Gastroesophageal sphincter (tissue), 4 donors: ENCODE measurements at regions not wholly inside any gene's neighbourhood (a gene's known extent, or its start where the extent isn't known, plus 50 kb on each side); places are given as distances from the start of the nearest gene placed in this dataset.
"Not testable (repeated sequence)": the region's sequence is repeated elsewhere in the genome, so short reads cannot be mapped to it uniquely, and the experiment has no call there.

ENCODE experiments used
- ATAC-seq: fragments of 150-250 bp; one replicate; pipeline ENCODE4 v1.9.1; 2016; ENCODE audit warnings: mild to moderate bottlenecking, moderate library complexity
- H3K27ac ChIP-seq, 4 donors: fragments of 200-600 bp; sonication (generic) in 3 of 4; 1 replicate in 3 of 4; 2 replicates in 1 of 4; pipeline ENCODE4 v1.5.1; 2016 to 2019
- H3K27me3 ChIP-seq: fragments of 200-600 bp; sonication (generic); one replicate; pipeline ENCODE4 v1.5.1; 2019
- H3K36me3 ChIP-seq, 2 donors: fragments of 200-600 bp; sonication (generic); one replicate each; pipeline ENCODE4 v1.5.1; 2019; ENCODE audit warnings: control low read depth in 1 of 2
- H3K4me1 ChIP-seq, 3 donors: fragments of 200-600 bp; sonication (generic); 1 replicate in 2 of 3; 2 replicates in 1 of 3; pipeline ENCODE4 v1.5.1; 2016 to 2019; ENCODE audit warnings: control low read depth in 2 of 3
- H3K4me3 ChIP-seq, 2 donors: fragments of 200-600 bp; sonication (generic); one replicate each; pipeline ENCODE4 v1.5.1; 2019; ENCODE audit warnings: mild to moderate bottlenecking in 1 of 2, moderate library complexity in 1 of 2
- H3K9me3 ChIP-seq, 3 donors: fragments of 200-600 bp; sonication (generic); one replicate each; pipeline ENCODE4 v1.5.1; 2017 to 2019; ENCODE audit warnings: control low read depth in 2 of 3
- CTCF ChIP-seq, 4 experiments: fragments of 200-600 bp in 2 of 4; fragments of 450-650 bp in 2 of 4; sonication (generic) in 1 of 4; IDR thresholded peaks; one replicate each; pipeline ENCODE4 v1.5.1; 2017 to 2019; ENCODE audit warnings: antibody characterized with exemption in 4 of 4, mild to moderate bottlenecking in 2 of 4, moderate library complexity in 2 of 4
- EP300 ChIP-seq: sonication (generic); formaldehyde crosslinking; IDR thresholded peaks from one replicate; pipeline ENCODE4 v1.6.1; 2017; ENCODE audit warnings: antibody characterized with exemption, mild to moderate bottlenecking
- POLR2A ChIP-seq, 2 donors: fragments of 450-650 bp; IDR thresholded peaks; one replicate each; pipeline ENCODE4 v1.6.1; 2017; ENCODE audit warnings: antibody characterized with exemption in 2 of 2, mild to moderate bottlenecking in 2 of 2, moderate library complexity in 1 of 2
- POLR2AphosphoS5 ChIP-seq: sonication (generic); formaldehyde crosslinking; IDR thresholded peaks from one replicate; pipeline ENCODE4 v1.6.1; 2017; ENCODE audit warnings: antibody characterized with exemption
- WGBS, 2 donors: methylation state at CpG; one replicate each; pipeline ENCODE4 v1.1.5; 2018; ENCODE audit warnings: low coverage in 1 of 2; 5-methylcytosine and 5-hydroxymethylcytosine counted together

DNA sequence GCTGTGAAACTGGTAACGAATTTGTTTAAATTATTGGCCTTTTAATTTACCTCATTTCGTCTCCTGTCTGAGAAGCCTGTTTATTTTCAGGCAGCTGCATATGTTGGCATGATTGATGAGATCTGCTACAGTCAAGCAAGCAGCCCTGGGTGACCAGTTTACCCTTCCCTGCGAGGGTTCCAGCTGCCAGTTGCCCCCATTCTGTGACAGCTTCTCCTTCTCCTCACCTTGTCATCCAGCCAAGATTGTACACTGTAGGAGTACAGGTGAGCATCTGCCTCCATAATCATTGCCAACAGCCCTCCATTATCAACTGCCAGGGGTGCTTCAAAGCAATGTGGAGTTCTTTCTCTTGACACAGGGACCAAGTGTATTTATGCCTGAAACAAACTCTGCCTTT, 1979.9 kb upstream of the PRR20A start:
- Histone ChIP-seq H3K9me3 (peaks cover 0 to 12% (median 0%) of the 10 kb centered on the region in 3 donors), H3K36me3 (no peaks in the 10 kb centered on the region), H3K27ac (no peak overlapping the region), H3K4me3 (no peak overlapping the region), H3K27me3 (no peaks in the 10 kb centered on the region), H3K4me1 (no peaks in the 10 kb centered on the region)
- TF ChIP-seq EP300 (no peak), POLR2AphosphoS5 (no peak), POLR2A (IDR thresholded peaks at IDR 0.05) (no peak), CTCF (IDR thresholded peaks at IDR 0.05) (no peak)
- WGBS, 2 donors = 11 to 43% methylated on average over 3 of the region's 3 CpGs
- ATAC-seq = no peak

GRCh38 chr13:55178582-55178981, 1962.1 kb upstream of the PRR20A start:
- H3K4me1 ChIP-seq, H3K27ac ChIP-seq, H3K27me3 ChIP-seq, H3K4me3 ChIP-seq, H3K36me3 ChIP-seq, H3K9me3 ChIP-seq, ATAC-seq: not testable (repeated sequence)
- 60% methylated on average over 1 of the region's 1 CpG; no CpG with 5 or more reads in 1 of the 2 donors for WGBS, 2 donors

GRCh38 chr13:55190996-55191395, 1949.7 kb upstream of the PRR20A start:
- Histone ChIP-seq H3K27me3 (no peaks in the 10 kb centered on the region), H3K4me3 (no peak overlapping the region), H3K36me3 (no peaks in the 10 kb centered on the region), H3K9me3 (no peaks in the 10 kb centered on the region), H3K27ac (no peak overlapping the region), H3K4me1 (no peaks in the 10 kb centered on the region)
- WGBS, 2 donors = 38 to 78% methylated on average over 2 of the region's 2 CpGs
- no peak for TF ChIP-seq EP300
- TF ChIP-seq POLR2A (IDR thresholded peaks at IDR 0.05) = no peak
- no peak for TF ChIP-seq CTCF (IDR thresholded peaks at IDR 0.05)
- no peak for TF ChIP-seq POLR2AphosphoS5
- no peak for ATAC-seq

DNA sequence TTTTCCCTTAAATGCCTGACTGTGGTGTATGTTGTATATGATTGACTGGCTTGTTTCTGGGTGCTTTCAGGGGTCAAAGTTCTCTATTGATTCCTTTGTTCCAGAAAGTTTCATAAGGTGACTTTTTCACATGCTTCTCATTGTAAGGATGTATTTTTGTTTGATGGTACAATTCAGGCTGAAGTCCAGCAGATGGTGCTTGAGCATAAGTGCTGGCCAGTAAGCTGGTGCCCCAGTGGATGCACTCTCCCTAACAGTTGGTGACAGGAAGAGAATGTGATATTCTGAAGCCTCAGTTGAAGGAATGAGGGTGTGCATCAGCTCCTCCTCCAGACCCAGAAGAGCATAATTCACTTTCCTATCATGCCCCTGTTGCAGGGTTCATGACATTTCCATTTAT, 1941.6 kb upstream of the PRR20A start:
- Histone ChIP-seq H3K27ac (no peak overlapping the region), H3K9me3 (no peaks in the 10 kb centered on the region), H3K27me3 (no peaks in the 10 kb centered on the region), H3K4me3 (no peak overlapping the region), H3K36me3 (no peaks in the 10 kb centered on the region), H3K4me1 (no peaks in the 10 kb centered on the region)
- no peak for TF ChIP-seq POLR2A (IDR thresholded peaks at IDR 0.05)
- no peak for TF ChIP-seq CTCF (IDR thresholded peaks at IDR 0.05)
- no peak for TF ChIP-seq POLR2AphosphoS5
- no peak for TF ChIP-seq EP300
- no peak for ATAC-seq

GRCh38 chr13:55214841-55215345, 1925.8 kb upstream of the PRR20A start:
- H3K27me3 ChIP-seq = no peaks in the 10 kb centered on the region
- no peak for TF ChIP-seq POLR2A (IDR thresholded peaks at IDR 0.05)
- TF ChIP-seq CTCF (IDR thresholded peaks at IDR 0.05) = no peak
- TF ChIP-seq POLR2AphosphoS5 = no peak
- TF ChIP-seq EP300 = no peak
- no peaks in the 10 kb centered on the region for H3K4me1 ChIP-seq
- no peaks in the 10 kb centered on the region for H3K36me3 ChIP-seq
- no peak overlapping the region for H3K27ac ChIP-seq
- ATAC-seq = no peak
- H3K4me3 ChIP-seq = no peak overlapping the region
- no peaks in the 10 kb centered on the region for H3K9me3 ChIP-seq

DNA sequence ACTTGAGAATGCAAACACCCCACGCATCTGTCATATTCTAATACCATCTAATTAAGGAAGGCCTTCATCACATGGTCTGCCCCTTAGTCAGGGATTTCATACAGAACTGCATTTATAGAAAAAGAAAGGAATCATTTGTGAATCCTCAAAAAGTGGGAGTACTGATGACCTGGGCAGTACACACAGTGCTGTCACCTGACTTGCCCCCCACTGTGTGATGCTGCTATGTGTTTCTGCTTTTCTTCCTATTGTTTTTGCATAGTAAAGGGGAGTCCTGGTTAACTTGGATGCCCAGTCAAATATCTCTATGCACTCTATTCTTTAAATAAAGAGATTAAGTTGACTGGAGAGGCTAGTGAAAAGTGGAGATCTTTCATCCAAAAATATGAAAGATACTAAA, 1921.2 kb upstream of the PRR20A start:
- Histone ChIP-seq H3K9me3 (no peaks in the 10 kb centered on the region), H3K4me3 (no peak overlapping the region), H3K27me3 (no peaks in the 10 kb centered on the region), H3K27ac (no peak overlapping the region), H3K4me1 (no peaks in the 10 kb centered on the region), H3K36me3 (no peaks in the 10 kb centered on the region)
- ATAC-seq = no peak
- no peak for TF ChIP-seq POLR2A (IDR thresholded peaks at IDR 0.05)
- no peak for TF ChIP-seq CTCF (IDR thresholded peaks at IDR 0.05)
- no peak for TF ChIP-seq EP300
- TF ChIP-seq POLR2AphosphoS5 = no peak
- WGBS, 2 donors = 86% methylated on average over 1 of the region's 1 CpG; no CpG with 5 or more reads in 1 of the 2 donors
